ENCODE measurements at regions not wholly inside any gene's neighbourhood (a gene's known extent, or its start where the extent isn't known, plus 50 kb on each side); places are given as distances from the start of the nearest gene placed in this dataset.

DNA sequence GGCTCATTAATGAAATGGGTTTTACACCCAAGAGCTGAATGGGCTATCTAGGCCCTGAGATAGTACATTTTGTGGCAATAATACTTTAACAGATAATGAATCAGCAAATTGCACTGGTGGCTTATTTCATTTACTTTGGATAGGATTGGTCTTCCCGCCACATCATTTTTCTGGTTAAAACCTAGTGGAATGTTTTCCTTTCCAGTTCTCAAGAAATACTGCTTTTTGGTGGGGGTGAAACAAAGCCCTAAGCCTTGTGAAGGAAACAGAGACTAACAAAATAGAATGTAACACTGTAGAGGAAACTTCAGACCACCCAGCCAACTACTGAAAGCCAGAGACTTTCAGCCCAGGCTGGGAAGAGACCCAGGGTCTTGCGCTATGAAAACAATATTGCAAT is 172.2 kb downstream of the HHIPL2 start:
- intact Hi-C loops (cut with DNase I, micrococcal nuclease): no loop called here
- Histone ChIP-seq H3K4me3 (no peak overlapping the region), H3K4me1 (ENCODE audit: low read depth) (no peaks in the 10 kb centered on the region), H3K9me3 (no peaks in the 10 kb centered on the region), H3K36me3 (ENCODE audit: low read depth) (no peaks in the 10 kb centered on the region)
- ATAC-seq (no peak), DNase-seq (no peak)
- TF ChIP-seq, protein P1, sequence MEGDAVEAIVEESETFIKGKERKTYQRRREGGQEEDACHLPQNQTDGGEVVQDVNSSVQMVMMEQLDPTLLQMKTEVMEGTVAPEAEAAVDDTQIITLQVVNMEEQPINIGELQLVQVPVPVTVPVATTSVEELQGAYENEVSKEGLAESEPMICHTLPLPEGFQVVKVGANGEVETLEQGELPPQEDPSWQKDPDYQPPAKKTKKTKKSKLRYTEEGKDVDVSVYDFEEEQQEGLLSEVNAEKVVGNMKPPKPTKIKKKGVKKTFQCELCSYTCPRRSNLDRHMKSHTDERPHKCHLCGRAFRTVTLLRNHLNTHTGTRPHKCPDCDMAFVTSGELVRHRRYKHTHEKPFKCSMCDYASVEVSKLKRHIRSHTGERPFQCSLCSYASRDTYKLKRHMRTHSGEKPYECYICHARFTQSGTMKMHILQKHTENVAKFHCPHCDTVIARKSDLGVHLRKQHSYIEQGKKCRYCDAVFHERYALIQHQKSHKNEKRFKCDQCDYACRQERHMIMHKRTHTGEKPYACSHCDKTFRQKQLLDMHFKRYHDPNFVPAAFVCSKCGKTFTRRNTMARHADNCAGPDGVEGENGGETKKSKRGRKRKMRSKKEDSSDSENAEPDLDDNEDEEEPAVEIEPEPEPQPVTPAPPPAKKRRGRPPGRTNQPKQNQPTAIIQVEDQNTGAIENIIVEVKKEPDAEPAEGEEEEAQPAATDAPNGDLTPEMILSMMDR (IDR thresholded peaks at IDR 0.05): no peak

DNA sequence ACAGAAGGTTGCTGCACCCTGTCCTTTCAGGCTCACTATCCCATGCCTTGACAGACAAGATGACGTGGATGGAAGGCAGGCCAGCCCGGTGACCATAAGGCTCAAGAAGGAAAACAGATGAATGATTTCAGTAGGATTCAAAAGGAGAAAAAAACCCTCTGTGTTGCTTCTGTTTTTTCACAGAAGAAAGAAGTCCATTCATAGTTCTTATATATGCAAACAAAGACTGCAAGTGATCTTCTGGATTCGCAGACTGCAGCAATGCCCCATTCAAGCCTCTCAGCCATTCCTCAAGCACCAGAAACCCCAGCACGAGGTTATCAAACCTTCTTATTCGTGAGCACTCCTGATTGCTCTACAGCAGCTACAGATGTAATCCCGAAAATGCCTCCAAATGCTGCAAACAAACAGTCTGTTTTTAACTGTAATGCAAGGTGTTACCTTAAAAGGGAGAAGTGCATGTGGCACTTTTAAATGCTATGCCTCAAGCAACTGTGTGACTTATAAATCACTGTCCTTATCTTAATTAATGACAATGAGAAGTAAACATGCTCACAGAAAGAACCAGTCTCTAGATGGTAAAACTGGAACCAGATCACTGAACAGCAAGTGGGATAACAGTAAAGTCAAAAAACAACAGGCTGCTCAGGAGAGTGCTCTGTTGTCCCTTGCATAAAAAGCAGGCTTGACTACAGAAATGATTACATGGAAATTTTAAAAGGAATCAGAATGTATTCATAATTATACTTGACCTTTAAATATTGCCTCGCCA is 173.9 kb downstream of the HHIPL2 start:
- no peaks in the 10 kb centered on the region for H3K9me3 ChIP-seq
- TF ChIP-seq, protein P1 (IDR thresholded peaks at IDR 0.05): no peak
- DNase-seq (no peak), ATAC-seq (no peak)
- intact Hi-C loops (cut with DNase I, micrococcal nuclease): no loop called here
- no peak overlapping the region for H3K4me3 ChIP-seq
- H3K4me1 ChIP-seq (ENCODE audit: low read depth): no peaks in the 10 kb centered on the region
- H3K36me3 ChIP-seq (ENCODE audit: low read depth): no peaks in the 10 kb centered on the region

DNA sequence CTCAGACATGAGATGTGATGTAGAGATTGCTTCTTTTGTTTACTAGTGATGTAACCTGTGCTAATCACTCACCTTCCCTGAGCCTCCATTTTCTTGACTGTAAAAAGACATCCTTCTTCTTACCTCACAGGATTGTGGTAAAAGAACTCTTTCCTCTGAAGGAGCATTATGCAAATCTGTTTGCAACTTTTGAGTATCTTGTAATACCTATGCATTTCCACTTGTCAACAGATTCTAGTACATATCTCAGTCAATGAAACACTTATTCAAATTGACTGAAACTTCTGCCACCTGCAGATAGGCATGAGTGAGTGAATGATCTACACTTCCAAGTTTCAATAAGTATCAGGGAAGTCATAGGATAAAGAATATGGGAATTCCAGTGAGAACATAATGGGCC is 174.7 kb downstream of the HHIPL2 start:
- TF ChIP-seq, protein P1 (IDR thresholded peaks at IDR 0.05): no peak
- DNase-seq: no peak

DNA sequence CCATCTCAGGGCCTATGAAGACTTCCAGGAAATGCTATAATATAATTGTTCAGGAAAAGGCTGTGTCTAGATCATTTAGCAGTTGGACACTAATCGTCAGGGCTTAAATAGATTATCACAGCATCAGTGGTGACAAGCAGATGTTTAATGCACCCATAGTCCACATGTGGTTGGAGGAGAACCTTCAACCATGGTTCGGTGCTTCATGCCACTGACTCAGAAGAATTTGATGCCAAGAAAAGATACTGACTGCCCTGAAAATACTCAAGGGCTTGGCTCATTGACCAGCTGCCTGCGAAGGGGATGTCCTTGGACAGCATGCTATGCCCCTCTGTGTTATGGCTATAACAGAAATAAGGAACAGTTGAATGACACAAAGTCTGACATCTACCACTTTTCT is 175.7 kb downstream of the HHIPL2 start:
- TF ChIP-seq, protein P1 (IDR thresholded peaks at IDR 0.05): no peak
- no peak overlapping the region for H3K4me3 ChIP-seq
- H3K36me3 ChIP-seq (ENCODE audit: low read depth): no peaks in the 10 kb centered on the region
- intact Hi-C loops (cut with DNase I, micrococcal nuclease): no loop called here
- ATAC-seq: no peak
- no peaks in the 10 kb centered on the region for H3K9me3 ChIP-seq
- no peaks in the 10 kb centered on the region for H3K4me1 ChIP-seq (ENCODE audit: low read depth)
- DNase-seq: no peak

More for the DNA sequence above, 174.7 kb downstream of the HHIPL2 start:
- Histone ChIP-seq H3K36me3 (ENCODE audit: low read depth) (no peaks in the 10 kb centered on the region), H3K9me3 (no peaks in the 10 kb centered on the region), H3K4me3 (no peak overlapping the region), H3K4me1 (ENCODE audit: low read depth) (no peaks in the 10 kb centered on the region)
- intact Hi-C loops (cut with DNase I, micrococcal nuclease): no loop called here
- ATAC-seq: no peak

DNA sequence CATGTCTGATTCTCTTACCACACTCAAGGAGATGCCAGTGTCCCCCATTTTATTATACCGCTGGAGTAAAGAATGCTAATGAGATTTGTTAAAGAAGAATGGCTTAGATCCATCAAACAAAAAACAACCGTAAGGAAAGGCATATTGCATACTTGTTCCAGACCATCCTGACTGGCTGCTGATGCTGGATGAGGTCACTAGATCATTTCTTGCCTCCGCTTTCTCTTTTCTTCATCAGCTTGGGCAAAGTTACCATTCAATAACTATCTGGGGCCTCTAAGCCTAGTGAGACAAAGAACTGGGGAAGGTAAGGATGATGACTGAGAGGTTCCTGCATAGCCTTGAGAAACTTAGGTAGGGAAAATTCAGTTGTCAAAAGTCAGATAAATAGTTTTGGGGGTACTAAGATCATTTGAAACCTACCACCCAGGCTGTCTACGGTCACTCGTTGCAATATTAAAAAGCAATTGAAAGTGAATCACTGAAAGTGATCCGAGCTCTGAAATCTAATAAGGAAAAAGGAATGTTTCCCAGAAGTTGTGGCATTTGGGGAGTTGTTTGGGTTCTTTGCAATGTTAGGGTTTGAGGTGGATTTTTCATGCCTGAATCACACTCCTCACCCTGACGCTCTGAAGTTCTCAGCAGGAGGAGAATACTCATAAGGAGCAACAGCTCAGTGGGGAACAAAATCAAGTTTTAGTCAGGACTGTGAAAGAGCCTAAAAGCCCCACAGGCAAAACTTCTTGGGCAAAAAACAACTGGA is 176.8 kb downstream of the HHIPL2 start:
- no peaks in the 10 kb centered on the region for H3K4me1 ChIP-seq (ENCODE audit: low read depth)
- intact Hi-C loops (cut with DNase I, micrococcal nuclease): no loop called here
- no peak for ATAC-seq
- no peak for DNase-seq
- H3K9me3 ChIP-seq: no peaks in the 10 kb centered on the region
- no peaks in the 10 kb centered on the region for H3K36me3 ChIP-seq (ENCODE audit: low read depth)
- no peak overlapping the region for H3K4me3 ChIP-seq
- TF ChIP-seq, protein P1 (IDR thresholded peaks at IDR 0.05): no peak

Measured in mucosa of descending colon (tissue), 3 donors.